ENCODE measurements at regions not wholly inside any gene's neighbourhood (a gene's known extent, or its start where the extent isn't known, plus 50 kb on each side); places are given as distances from the start of the nearest gene placed in this dataset.

GRCh38 chr5:82802954-82803353 is 274.2 kb downstream of the TMEM167A start:
- intact Hi-C loops (cut with micrococcal nuclease), result no loop called here
- WGBS (ENCODE audit: insufficient coverage, low coverage, missing lambda C conversion rate), result 2% methylated on average over 3 of the region's 3 CpGs
- Histone ChIP-seq H3K4me3 (no peak overlapping the region), H3K9ac (ENCODE audit: insufficient read depth in 1 of 2, low read depth in 2 of 2, low read length in 2 of 2) (no peak overlapping the region), H3K9me1 (ENCODE audit: control insufficient read depth, insufficient read depth, low read length) (no peaks in the 10 kb centered on the region), H2AFZ (ENCODE audit: low read depth, low read length) (no peak overlapping the region), H4K20me1 (replicated peaks; ENCODE audit: control insufficient read depth, insufficient read depth, low read length) (no peaks in the 10 kb centered on the region), H3K36me3 (ENCODE audit: control insufficient read depth, insufficient read depth, low read length) (no peaks in the 10 kb centered on the region), H3K79me2 (ENCODE audit: control insufficient read depth, insufficient read depth, low read length) (no peaks in the 10 kb centered on the region), H3K4me1 (replicated peaks in 1 of 2; ENCODE audit: control insufficient read depth in 2 of 2, insufficient read depth in 2 of 2, low read length in 2 of 2) (no peaks in the 10 kb centered on the region), H3K27ac (ENCODE audit: extremely low read depth, low read depth, low read length) (no peak overlapping the region), H3K9me3 (replicated peaks; ENCODE audit: control insufficient read depth, insufficient read depth, low read depth, low read length) (no peaks in the 10 kb centered on the region), H3K4me2 (ENCODE audit: insufficient read depth, low read length) (no peak overlapping the region), H3K27me3 (ENCODE audit: control insufficient read depth in 2 of 2, insufficient read depth in 2 of 2, low read length in 2 of 2) (0 out of 5 replicates have a peak, but pooled peaks cover 0 to 4% of the 10 kb centered on the region in 2 experiments)
- no peak for FAIRE-seq
- in situ Hi-C loops (cut with MboI), result no loop called here
- BruUV-seq (replicated peaks), result no TSS peak
- ATAC-seq, result no peak
- DNase-seq (ENCODE audit: extremely low read depth in 1 of 4, low spot score in 3 of 4), result no peak
- POLR2A ChIA-PET, result no interaction called here
- CTCF ChIA-PET (ENCODE audit: low intra/inter-chr PET ratio), result no interaction called here
- TF ChIP-seq ESRRA (IDR thresholded peaks at IDR 0.05; ENCODE audit: borderline replicate concordance, low read depth), result no peak
- no peak for TF ChIP-seq REST (IDR thresholded peaks at IDR 0.05; ENCODE audit: borderline replicate concordance)
- TF ChIP-seq REST (CRISPR knock-in tag; IDR thresholded peaks at IDR 0.05; ENCODE audit: low read depth), result no peak
- TF ChIP-seq LCOR (CRISPR knock-in tag; IDR thresholded peaks at IDR 0.05), result no peak
- no peak for TF ChIP-seq ZNF165 (CRISPR knock-in tag; IDR thresholded peaks at IDR 0.05; ENCODE audit: borderline replicate concordance)
- no peak for TF ChIP-seq ZBTB34 (CRISPR knock-in tag; IDR thresholded peaks at IDR 0.05)
